Stimulated activated memory B cell treated with anti-CD40 and anti-IgM and Interleukin-4, amounts not matched to agents 10 μg/mL and 1 μg/mL and 100 μg/mL, for 72 hours (primary cell): ENCODE measurements at regions not wholly inside any gene's neighbourhood (a gene's known extent, or its start where the extent isn't known, plus 50 kb on each side); places are given as distances from the start of the nearest gene placed in this dataset.

Source experiments
- ATAC-seq: fragments of 150-1000 bp; cut with Tn5 transposase; 2 replicates; pipeline ENCODE4 v1.10.0; 2021
- H3K27ac Mint-ChIP-seq: one replicate; pipeline ENCODE4 v1.8.0; 2022; ENCODE audit warnings: mild to moderate bottlenecking, mixed read lengths
- H3K27me3 Mint-ChIP-seq: one replicate; pipeline ENCODE4 v1.8.0; 2022; ENCODE audit warnings: mixed read lengths
- H3K36me3 Mint-ChIP-seq: one replicate; pipeline ENCODE4 v1.8.0; 2022; ENCODE audit warnings: mixed read lengths
- H3K4me1 Mint-ChIP-seq: one replicate; pipeline ENCODE4 v1.8.0; 2022; ENCODE audit warnings: mixed read lengths
- H3K4me3 Mint-ChIP-seq: one replicate; pipeline ENCODE4 v1.8.0; 2022; ENCODE audit warnings: mild to moderate bottlenecking, moderate library complexity, mixed read lengths
- H3K9me3 Mint-ChIP-seq: one replicate; pipeline ENCODE4 v1.8.0; 2022; ENCODE audit warnings: mixed read lengths

GRCh38 chr14:101215266-101215665, 311.7 kb upstream of the RTL1 start:
- Mint-ChIP-seq H3K36me3 (no peaks in the 10 kb centered on the region), H3K4me1 (no peaks in the 10 kb centered on the region), H3K27me3 (no peaks in the 10 kb centered on the region), H3K27ac (no peak overlapping the region), H3K9me3 (peaks cover 17% of the 10 kb centered on the region), H3K4me3 (no peak overlapping the region)
- no peak for ATAC-seq

GRCh38 chr14:101215927-101216326, 312.4 kb upstream of the RTL1 start:
- Mint-ChIP-seq H3K4me1 (no peaks in the 10 kb centered on the region), H3K36me3 (no peaks in the 10 kb centered on the region), H3K9me3 (peaks cover 12% of the 10 kb centered on the region), H3K27me3 (no peaks in the 10 kb centered on the region), H3K27ac (no peak overlapping the region), H3K4me3 (no peak overlapping the region)
- ATAC-seq: no peak

- peaks cover 12% of the 10 kb centered on the region for H3K9me3 Mint-ChIP-seq
- no peaks in the 10 kb centered on the region for H3K36me3 Mint-ChIP-seq
- ATAC-seq: no peak
These were observed 313.0 kb upstream of the RTL1 start for GRCh38 chr14:101216366-101217079.

GRCh38 chr14:101217080-101217463, 313.6 kb upstream of the RTL1 start:
- no peak for ATAC-seq
- H3K27ac Mint-ChIP-seq: no peak overlapping the region
- no peak overlapping the region for H3K4me3 Mint-ChIP-seq
- no peaks in the 10 kb centered on the region for H3K36me3 Mint-ChIP-seq
- H3K9me3 Mint-ChIP-seq: peaks cover 9% of the 10 kb centered on the region
- no peaks in the 10 kb centered on the region for H3K4me1 Mint-ChIP-seq
- no peaks in the 10 kb centered on the region for H3K27me3 Mint-ChIP-seq

More at GRCh38 chr14:101216366-101217079, 313.0 kb upstream of the RTL1 start:
- Mint-ChIP-seq H3K4me1 (no peaks in the 10 kb centered on the region), H3K27me3 (no peaks in the 10 kb centered on the region), H3K27ac (no peak overlapping the region), H3K4me3 (no peak overlapping the region)

GRCh38 chr14:101217616-101218371, 314.3 kb upstream of the RTL1 start:
- Mint-ChIP-seq H3K36me3 (no peaks in the 10 kb centered on the region), H3K27me3 (peaks cover under 1% of the 10 kb centered on the region), H3K4me1 (no peaks in the 10 kb centered on the region), H3K4me3 (no peak overlapping the region), H3K9me3 (peaks cover 6% of the 10 kb centered on the region), H3K27ac (no peak overlapping the region)
- no peak for ATAC-seq

GRCh38 chr14:101219896-101220703, 316.6 kb upstream of the RTL1 start:
- no peak for ATAC-seq
- no peaks in the 10 kb centered on the region for H3K4me1 Mint-ChIP-seq
- peaks cover 4% of the 10 kb centered on the region for H3K9me3 Mint-ChIP-seq
- H3K4me3 Mint-ChIP-seq: no peak overlapping the region
- no peaks in the 10 kb centered on the region for H3K36me3 Mint-ChIP-seq
- H3K27me3 Mint-ChIP-seq: peaks cover 9% of the 10 kb centered on the region
- no peak overlapping the region for H3K27ac Mint-ChIP-seq

GRCh38 chr14:101220921-101221510, 317.5 kb upstream of the RTL1 start:
- H3K4me1 Mint-ChIP-seq: no peaks in the 10 kb centered on the region
- no peaks in the 10 kb centered on the region for H3K36me3 Mint-ChIP-seq
- no peak overlapping the region for H3K27ac Mint-ChIP-seq
- H3K9me3 Mint-ChIP-seq: peaks cover 3% of the 10 kb centered on the region
- peaks cover 16% of the 10 kb centered on the region for H3K27me3 Mint-ChIP-seq
- H3K4me3 Mint-ChIP-seq: no peak overlapping the region
- ATAC-seq: no peak

GRCh38 chr14:101221549-101222160, 318.1 kb upstream of the RTL1 start:
- no peak overlapping the region for H3K4me3 Mint-ChIP-seq
- H3K27me3 Mint-ChIP-seq: peaks cover 17% of the 10 kb centered on the region
- H3K36me3 Mint-ChIP-seq: no peaks in the 10 kb centered on the region
- ATAC-seq: no peak
- H3K9me3 Mint-ChIP-seq: peaks cover 3% of the 10 kb centered on the region
- no peak overlapping the region for H3K27ac Mint-ChIP-seq
- H3K4me1 Mint-ChIP-seq: no peaks in the 10 kb centered on the region

GRCh38 chr14:101222362-101223070, 319.0 kb upstream of the RTL1 start:
- Mint-ChIP-seq H3K9me3 (peaks cover 3% of the 10 kb centered on the region), H3K4me1 (no peaks in the 10 kb centered on the region), H3K27ac (no peak overlapping the region), H3K36me3 (no peaks in the 10 kb centered on the region), H3K4me3 (no peak overlapping the region), H3K27me3 (peaks cover 17% of the 10 kb centered on the region)
- no peak for ATAC-seq

- Mint-ChIP-seq H3K4me3 (no peak overlapping the region), H3K27me3 (peaks cover 17% of the 10 kb centered on the region), H3K36me3 (no peaks in the 10 kb centered on the region), H3K27ac (no peak overlapping the region), H3K4me1 (no peaks in the 10 kb centered on the region), H3K9me3 (peaks cover 3% of the 10 kb centered on the region)
- no peak for ATAC-seq
These were observed 319.6 kb upstream of the RTL1 start for GRCh38 chr14:101223127-101223526.

- no peak overlapping the region for H3K4me3 Mint-ChIP-seq
- H3K36me3 Mint-ChIP-seq: no peaks in the 10 kb centered on the region
- peaks cover 3% of the 10 kb centered on the region for H3K9me3 Mint-ChIP-seq
- H3K27ac Mint-ChIP-seq: no peak overlapping the region
- no peak for ATAC-seq
- H3K27me3 Mint-ChIP-seq: peaks cover 17% of the 10 kb centered on the region
- H3K4me1 Mint-ChIP-seq: no peaks in the 10 kb centered on the region
These were observed 320.1 kb upstream of the RTL1 start for GRCh38 chr14:101223561-101224162.

GRCh38 chr14:101224356-101225156, 321.0 kb upstream of the RTL1 start:
- H3K27ac Mint-ChIP-seq: no peak overlapping the region
- H3K4me1 Mint-ChIP-seq: no peaks in the 10 kb centered on the region

More at GRCh38 chr14:101224356-101225156, 321.0 kb upstream of the RTL1 start:
- Mint-ChIP-seq H3K36me3 (no peaks in the 10 kb centered on the region), H3K9me3 (peaks cover 3% of the 10 kb centered on the region), H3K27me3 (peaks cover 17% of the 10 kb centered on the region), H3K4me3 (no peak overlapping the region)
- no peak for ATAC-seq
